Right atrium auricular region (tissue), 2 donors: ENCODE measurements at regions not wholly inside any gene's neighbourhood (a gene's known extent, or its start where the extent isn't known, plus 50 kb on each side); places are given as distances from the start of the nearest gene placed in this dataset.

Source experiments
- DNase-seq: peaks from one replicate; pipeline ENCODE4 v3.0.0-alpha.2; 2019; ENCODE audit warnings: low spot score
- H3K27ac ChIP-seq, 2 donors: fragments of 200-600 bp; sonication (generic); 1 replicate in 1 of 2; 2 replicates in 1 of 2; pipeline ENCODE4 v1.5.1; 2016 to 2019
- H3K27me3 ChIP-seq, 2 donors: fragments of 200-600 bp; sonication (generic); one replicate each; pipeline versions ENCODE4 v1.5.1 to v1.6.0; 2017 to 2019
- H3K36me3 ChIP-seq: fragments of 200-600 bp; sonication (generic); one replicate; pipeline ENCODE4 v1.5.1; 2016
- H3K4me1 ChIP-seq, 2 donors: fragments of 200-600 bp; sonication (generic); one replicate each; pipeline versions ENCODE4 v1.5.1 to v1.6.0; 2017 to 2019
- H3K4me3 ChIP-seq, 2 donors: fragments of 200-600 bp; sonication (generic); 1 replicate in 1 of 2; 2 replicates in 1 of 2; pipeline ENCODE4 v1.5.1; 2017 to 2019; ENCODE audit warnings: mild to moderate bottlenecking in 1 of 2, moderate library complexity in 1 of 2
- H3K9me3 ChIP-seq, 2 donors: fragments of 200-600 bp; sonication (generic); one replicate each; pipeline ENCODE4 v1.5.1; 2019
- TF ChIP-seq, protein P1 (sequence below), 2 donors: fragments of 200-600 bp; sonication (generic); IDR thresholded peaks; one replicate each; pipeline ENCODE4 v1.5.1; 2019; ENCODE audit warnings: antibody characterized with exemption in 2 of 2

DNA sequence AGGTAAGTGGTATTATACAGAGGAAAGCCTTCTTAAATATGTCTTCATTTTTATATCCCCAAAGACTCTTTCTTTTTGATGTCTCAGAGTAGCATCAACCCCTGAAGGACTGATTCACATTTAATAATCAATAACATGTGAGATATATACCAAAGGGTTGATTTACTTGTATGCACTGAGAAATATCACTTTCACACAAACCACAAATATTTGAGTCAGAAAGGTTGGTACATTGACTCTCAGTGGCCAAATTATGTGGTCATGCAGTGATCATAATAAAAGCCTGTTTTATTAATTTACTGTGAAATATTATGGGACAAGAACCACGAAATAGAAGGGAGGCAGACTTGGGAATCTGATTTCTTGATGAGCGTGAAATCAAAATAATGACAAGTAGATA is 329.0 kb downstream of the GBE1 start:
- no peak for DNase-seq
- TF ChIP-seq, protein P1, sequence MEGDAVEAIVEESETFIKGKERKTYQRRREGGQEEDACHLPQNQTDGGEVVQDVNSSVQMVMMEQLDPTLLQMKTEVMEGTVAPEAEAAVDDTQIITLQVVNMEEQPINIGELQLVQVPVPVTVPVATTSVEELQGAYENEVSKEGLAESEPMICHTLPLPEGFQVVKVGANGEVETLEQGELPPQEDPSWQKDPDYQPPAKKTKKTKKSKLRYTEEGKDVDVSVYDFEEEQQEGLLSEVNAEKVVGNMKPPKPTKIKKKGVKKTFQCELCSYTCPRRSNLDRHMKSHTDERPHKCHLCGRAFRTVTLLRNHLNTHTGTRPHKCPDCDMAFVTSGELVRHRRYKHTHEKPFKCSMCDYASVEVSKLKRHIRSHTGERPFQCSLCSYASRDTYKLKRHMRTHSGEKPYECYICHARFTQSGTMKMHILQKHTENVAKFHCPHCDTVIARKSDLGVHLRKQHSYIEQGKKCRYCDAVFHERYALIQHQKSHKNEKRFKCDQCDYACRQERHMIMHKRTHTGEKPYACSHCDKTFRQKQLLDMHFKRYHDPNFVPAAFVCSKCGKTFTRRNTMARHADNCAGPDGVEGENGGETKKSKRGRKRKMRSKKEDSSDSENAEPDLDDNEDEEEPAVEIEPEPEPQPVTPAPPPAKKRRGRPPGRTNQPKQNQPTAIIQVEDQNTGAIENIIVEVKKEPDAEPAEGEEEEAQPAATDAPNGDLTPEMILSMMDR (IDR thresholded peaks at IDR 0.05), result no peak
- Histone ChIP-seq H3K27me3 (no peaks in the 10 kb centered on the region), H3K36me3 (no peaks in the 10 kb centered on the region), H3K9me3 (no peaks in the 10 kb centered on the region), H3K4me1 (no peaks in the 10 kb centered on the region), H3K27ac (no peak overlapping the region), H3K4me3 (no peak overlapping the region)

DNA sequence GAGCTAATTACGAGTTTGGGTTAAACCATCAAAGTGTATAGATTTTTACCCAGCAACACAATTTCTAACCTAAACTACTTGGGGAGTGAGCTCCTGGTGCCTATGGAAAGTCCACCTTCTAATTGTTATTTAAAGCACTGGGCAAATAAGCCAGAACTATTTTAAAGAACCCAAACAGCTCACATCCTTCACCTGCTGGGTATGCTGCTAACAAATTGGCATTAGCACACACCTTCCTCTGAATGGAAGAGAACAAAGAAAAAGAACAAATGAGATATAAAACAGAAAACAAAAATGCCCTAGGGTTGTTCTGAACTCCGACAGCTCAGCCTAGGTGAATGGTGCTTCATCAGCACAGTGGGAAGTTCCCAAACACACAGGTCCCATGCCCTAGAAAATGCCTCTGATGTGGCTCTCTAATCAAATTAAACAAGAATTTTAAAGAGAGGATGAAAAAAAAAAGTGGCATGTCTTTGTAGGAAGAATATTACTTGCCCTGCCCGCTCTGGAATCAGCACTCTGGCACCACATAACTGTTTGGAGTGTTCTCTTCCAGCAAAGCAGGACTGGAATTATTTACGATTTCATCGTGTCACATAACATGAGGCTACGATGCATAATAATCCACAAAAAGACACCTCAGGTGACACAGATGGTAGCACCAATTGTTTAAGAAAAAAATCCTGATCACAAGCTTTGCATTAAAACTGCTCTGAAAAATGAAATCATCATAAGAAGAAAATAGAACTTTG is 334.4 kb downstream of the GBE1 start:
- Histone ChIP-seq H3K4me1 (no peaks in the 10 kb centered on the region), H3K4me3 (no peak overlapping the region), H3K9me3 (no peaks in the 10 kb centered on the region), H3K27ac (no peak overlapping the region), H3K36me3 (no peaks in the 10 kb centered on the region), H3K27me3 (no peaks in the 10 kb centered on the region)
- TF ChIP-seq, protein P1 (IDR thresholded peaks at IDR 0.05), result no peak
- DNase-seq, result no peak

DNA sequence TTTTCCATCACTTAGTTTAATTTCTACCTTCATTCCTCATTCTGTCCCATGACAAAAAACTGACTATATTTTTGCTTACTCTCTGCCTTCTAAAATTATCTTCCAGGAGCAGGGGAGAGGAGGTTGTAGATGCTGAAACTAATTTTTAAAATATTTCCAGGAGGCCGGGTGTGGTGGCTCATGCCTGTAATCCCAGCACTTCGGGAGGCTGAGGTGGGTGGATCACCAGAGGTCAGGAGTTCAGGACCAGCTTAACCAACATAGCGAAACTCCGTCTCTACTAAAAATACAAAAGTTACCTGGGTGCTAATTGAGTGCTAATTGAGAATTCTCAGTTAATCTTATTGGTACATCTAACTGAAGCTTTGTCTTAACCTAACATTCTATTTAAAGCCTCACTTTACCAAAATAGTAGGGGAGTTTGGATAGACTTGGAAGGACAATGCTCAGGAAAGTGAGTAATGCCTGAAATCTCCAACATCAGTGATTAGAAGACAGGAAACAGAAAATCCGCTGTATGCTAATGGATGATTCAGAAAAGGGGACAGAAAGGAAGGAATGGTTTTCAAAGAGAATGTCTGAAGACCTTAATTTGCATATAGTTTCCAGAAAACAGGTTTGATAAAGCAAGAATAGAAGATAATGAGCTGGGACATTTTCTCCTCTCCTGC is 336.1 kb downstream of the GBE1 start:
- Histone ChIP-seq H3K27ac (no peak overlapping the region), H3K4me3 (no peak overlapping the region), H3K36me3 (no peaks in the 10 kb centered on the region), H3K27me3 (no peaks in the 10 kb centered on the region), H3K9me3 (no peaks in the 10 kb centered on the region), H3K4me1 (no peaks in the 10 kb centered on the region)
- no peak for DNase-seq
- TF ChIP-seq, protein P1 (IDR thresholded peaks at IDR 0.05), result no peak

DNA sequence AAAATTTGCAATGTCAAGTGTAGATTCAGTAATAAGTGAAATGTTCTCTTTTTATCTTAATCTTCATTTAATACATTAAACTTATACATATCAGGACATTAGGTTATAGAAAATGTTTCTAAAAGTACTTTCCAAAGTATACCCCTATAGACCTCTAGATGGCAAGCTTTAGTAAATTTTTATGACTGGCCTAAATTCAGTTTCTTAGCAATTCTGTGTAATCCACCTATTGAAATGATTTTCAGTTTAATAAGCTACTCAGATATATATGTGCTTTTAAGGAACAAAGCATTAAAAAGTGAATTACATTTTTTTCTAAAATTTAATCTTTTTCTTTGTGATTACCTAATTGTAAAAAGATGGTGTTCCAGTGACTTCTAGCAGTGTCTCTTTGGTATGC is 342.2 kb downstream of the GBE1 start:
- no peaks in the 10 kb centered on the region for H3K9me3 ChIP-seq
- H3K27me3 ChIP-seq, result no peaks in the 10 kb centered on the region
- H3K4me3 ChIP-seq, result no peak overlapping the region
- H3K27ac ChIP-seq, result no peak overlapping the region
- DNase-seq, result no peak
- no peaks in the 10 kb centered on the region for H3K36me3 ChIP-seq
- no peaks in the 10 kb centered on the region for H3K4me1 ChIP-seq
- TF ChIP-seq, protein P1 (IDR thresholded peaks at IDR 0.05), result peak; percentile 33 to 67

DNA sequence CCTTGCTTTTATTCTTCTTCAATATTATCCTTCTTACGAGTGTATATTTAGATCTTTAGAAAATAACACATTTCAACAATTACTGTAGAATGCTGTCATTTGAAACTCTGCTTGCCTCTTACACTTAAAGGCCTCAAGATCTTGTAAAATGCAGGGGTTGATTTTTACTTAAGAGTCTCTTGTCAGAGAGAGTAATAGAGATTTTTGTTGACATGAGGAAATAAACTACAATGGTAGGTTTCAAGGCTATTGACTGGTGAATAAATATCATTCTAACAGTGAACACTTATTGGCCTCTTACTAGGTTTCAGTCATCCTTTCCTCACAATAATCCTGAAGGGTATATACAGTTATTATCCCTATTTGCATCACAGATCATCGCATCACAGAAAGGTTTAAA is 344.6 kb downstream of the GBE1 start:
- no peaks in the 10 kb centered on the region for H3K9me3 ChIP-seq
- no peaks in the 10 kb centered on the region for H3K36me3 ChIP-seq
- no peak for DNase-seq
- H3K27me3 ChIP-seq, result no peaks in the 10 kb centered on the region
- no peak overlapping the region for H3K27ac ChIP-seq
- TF ChIP-seq, protein P1 (IDR thresholded peaks at IDR 0.05), result no peak
- H3K4me1 ChIP-seq, result no peaks in the 10 kb centered on the region
- H3K4me3 ChIP-seq, result no peak overlapping the region
